Astrocyte (in vitro differentiated cells and primary cell): ENCODE measurements at regions not wholly inside any gene's neighbourhood (a gene's known extent, or its start where the extent isn't known, plus 50 kb on each side); places are given as distances from the start of the nearest gene placed in this dataset.
"Not testable (repeated sequence)": the region's sequence is repeated elsewhere in the genome, so short reads cannot be mapped to it uniquely, and the experiment has no call there.

Source experiments
- EZH2 ChIP-seq: IDR thresholded peaks from 2 replicates; pipeline ENCODE4 v1.6.1; 2012; ENCODE audit warnings: mild to moderate bottlenecking, low read length, inconsistent platforms; ENCODE audit not compliant: insufficient read depth
- TF ChIP-seq, protein P1 (sequence below): IDR thresholded peaks from 2 replicates; pipeline ENCODE4 v1.5.1; 2011; ENCODE audit warnings: low read depth, mild to moderate bottlenecking, inconsistent platforms, low read length, moderate library complexity; ENCODE audit not compliant: insufficient read depth

DNA sequence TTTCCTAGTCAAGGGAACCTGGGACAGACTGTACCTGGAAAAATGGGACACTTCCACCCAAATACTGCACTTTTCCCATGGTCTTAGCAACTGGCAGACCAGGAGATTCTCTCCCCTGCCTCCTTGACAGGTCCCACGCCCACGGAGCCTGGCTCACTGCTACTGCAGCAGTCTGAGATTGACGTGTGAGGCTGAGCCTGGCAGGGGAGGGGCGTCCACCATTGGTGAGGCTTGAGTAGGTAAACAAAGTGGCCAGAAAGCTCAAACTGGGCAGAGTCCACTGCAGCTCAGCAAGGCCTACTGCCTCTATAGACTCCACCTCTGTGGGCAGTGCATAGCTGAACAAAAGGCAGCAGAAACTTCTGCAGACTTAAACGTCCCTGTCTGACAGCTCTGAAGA is 301.4 kb downstream of the SLITRK2 start:
- TF ChIP-seq, protein P1, sequence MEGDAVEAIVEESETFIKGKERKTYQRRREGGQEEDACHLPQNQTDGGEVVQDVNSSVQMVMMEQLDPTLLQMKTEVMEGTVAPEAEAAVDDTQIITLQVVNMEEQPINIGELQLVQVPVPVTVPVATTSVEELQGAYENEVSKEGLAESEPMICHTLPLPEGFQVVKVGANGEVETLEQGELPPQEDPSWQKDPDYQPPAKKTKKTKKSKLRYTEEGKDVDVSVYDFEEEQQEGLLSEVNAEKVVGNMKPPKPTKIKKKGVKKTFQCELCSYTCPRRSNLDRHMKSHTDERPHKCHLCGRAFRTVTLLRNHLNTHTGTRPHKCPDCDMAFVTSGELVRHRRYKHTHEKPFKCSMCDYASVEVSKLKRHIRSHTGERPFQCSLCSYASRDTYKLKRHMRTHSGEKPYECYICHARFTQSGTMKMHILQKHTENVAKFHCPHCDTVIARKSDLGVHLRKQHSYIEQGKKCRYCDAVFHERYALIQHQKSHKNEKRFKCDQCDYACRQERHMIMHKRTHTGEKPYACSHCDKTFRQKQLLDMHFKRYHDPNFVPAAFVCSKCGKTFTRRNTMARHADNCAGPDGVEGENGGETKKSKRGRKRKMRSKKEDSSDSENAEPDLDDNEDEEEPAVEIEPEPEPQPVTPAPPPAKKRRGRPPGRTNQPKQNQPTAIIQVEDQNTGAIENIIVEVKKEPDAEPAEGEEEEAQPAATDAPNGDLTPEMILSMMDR, result not testable (repeated sequence)
- not testable (repeated sequence) for TF ChIP-seq EZH2
